BE2C (cell line): ENCODE measurements at regions not wholly inside any gene's neighbourhood (a gene's known extent, or its start where the extent isn't known, plus 50 kb on each side); places are given as distances from the start of the nearest gene placed in this dataset.

Experiments
- DNase-seq: peaks from one replicate; pipeline ENCODE4 v3.0.0-alpha.2; 2020
- H3K27me3 ChIP-seq: fragments of 250-450 bp; sonication (Bioruptor Pico); 2 replicates; pipeline ENCODE4 v1.5.1; 2020; ENCODE audit warnings: mild to moderate bottlenecking
- H3K36me3 ChIP-seq: fragments of 250-450 bp; sonication (Bioruptor Pico); 2 replicates; pipeline ENCODE4 v1.5.1; 2020; ENCODE audit warnings: mild to moderate bottlenecking
- H3K4me1 ChIP-seq: fragments of 250-450 bp; sonication (Bioruptor Pico); 2 replicates; pipeline ENCODE4 v1.5.1; 2020
- H3K4me3 ChIP-seq: 2 replicates; pipeline ENCODE4 v1.5.1; 2011; ENCODE audit warnings: low read depth, low read length
- H3K9me3 ChIP-seq: fragments of 250-450 bp; sonication (Bioruptor Pico); 2 replicates; pipeline ENCODE4 v1.5.1; 2020
- TF ChIP-seq, protein P1 (sequence below): IDR thresholded peaks from 2 replicates; pipeline ENCODE4 v1.5.1; 2012; ENCODE audit warnings: mild to moderate bottlenecking, low read depth, low read length

GRCh38 chr3:99502871-99503270 is 135.5 kb upstream of the COL8A1 start:
- DNase-seq, result no peak
- no peaks in the 10 kb centered on the region for H3K9me3 ChIP-seq

GRCh38 chr3:99500485-99500884 is 137.9 kb upstream of the COL8A1 start:
- Histone ChIP-seq H3K9me3 (no peaks in the 10 kb centered on the region), H3K4me3 (no peak overlapping the region), H3K36me3 (no peaks in the 10 kb centered on the region), H3K4me1 (no peaks in the 10 kb centered on the region), H3K27me3 (no peaks in the 10 kb centered on the region; the same call in 1 of the 2 replicates)
- DNase-seq, result no peak
- TF ChIP-seq, protein P1, sequence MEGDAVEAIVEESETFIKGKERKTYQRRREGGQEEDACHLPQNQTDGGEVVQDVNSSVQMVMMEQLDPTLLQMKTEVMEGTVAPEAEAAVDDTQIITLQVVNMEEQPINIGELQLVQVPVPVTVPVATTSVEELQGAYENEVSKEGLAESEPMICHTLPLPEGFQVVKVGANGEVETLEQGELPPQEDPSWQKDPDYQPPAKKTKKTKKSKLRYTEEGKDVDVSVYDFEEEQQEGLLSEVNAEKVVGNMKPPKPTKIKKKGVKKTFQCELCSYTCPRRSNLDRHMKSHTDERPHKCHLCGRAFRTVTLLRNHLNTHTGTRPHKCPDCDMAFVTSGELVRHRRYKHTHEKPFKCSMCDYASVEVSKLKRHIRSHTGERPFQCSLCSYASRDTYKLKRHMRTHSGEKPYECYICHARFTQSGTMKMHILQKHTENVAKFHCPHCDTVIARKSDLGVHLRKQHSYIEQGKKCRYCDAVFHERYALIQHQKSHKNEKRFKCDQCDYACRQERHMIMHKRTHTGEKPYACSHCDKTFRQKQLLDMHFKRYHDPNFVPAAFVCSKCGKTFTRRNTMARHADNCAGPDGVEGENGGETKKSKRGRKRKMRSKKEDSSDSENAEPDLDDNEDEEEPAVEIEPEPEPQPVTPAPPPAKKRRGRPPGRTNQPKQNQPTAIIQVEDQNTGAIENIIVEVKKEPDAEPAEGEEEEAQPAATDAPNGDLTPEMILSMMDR, result no peak

More at GRCh38 chr3:99502871-99503270, 135.5 kb upstream of the COL8A1 start:
- no peaks in the 10 kb centered on the region; the same call in 1 of the 2 replicates for H3K27me3 ChIP-seq
- TF ChIP-seq, protein P1, result no peak
- no peak overlapping the region for H3K4me3 ChIP-seq
- H3K36me3 ChIP-seq, result no peaks in the 10 kb centered on the region
- no peaks in the 10 kb centered on the region for H3K4me1 ChIP-seq

- H3K4me1 ChIP-seq, result no peaks in the 10 kb centered on the region
- H3K4me3 ChIP-seq, result no peak overlapping the region
- H3K27me3 ChIP-seq, result no peaks in the 10 kb centered on the region; the same call in 1 of the 2 replicates
- H3K9me3 ChIP-seq, result no peaks in the 10 kb centered on the region
- H3K36me3 ChIP-seq, result no peaks in the 10 kb centered on the region
- DNase-seq, result peak; percentile 36
- TF ChIP-seq, protein P1, result peak; percentile 76
Measured at GRCh38 chr3:99499235-99500158, 138.9 kb upstream of the COL8A1 start.

- TF ChIP-seq, protein P1, result no peak
- Histone ChIP-seq H3K4me3 (no peak overlapping the region), H3K9me3 (no peaks in the 10 kb centered on the region), H3K4me1 (no peaks in the 10 kb centered on the region), H3K27me3 (no peaks in the 10 kb centered on the region; the same call in 1 of the 2 replicates), H3K36me3 (no peaks in the 10 kb centered on the region)
- no peak for DNase-seq
Measured at GRCh38 chr3:99498550-99499234, 139.7 kb upstream of the COL8A1 start.

DNA sequence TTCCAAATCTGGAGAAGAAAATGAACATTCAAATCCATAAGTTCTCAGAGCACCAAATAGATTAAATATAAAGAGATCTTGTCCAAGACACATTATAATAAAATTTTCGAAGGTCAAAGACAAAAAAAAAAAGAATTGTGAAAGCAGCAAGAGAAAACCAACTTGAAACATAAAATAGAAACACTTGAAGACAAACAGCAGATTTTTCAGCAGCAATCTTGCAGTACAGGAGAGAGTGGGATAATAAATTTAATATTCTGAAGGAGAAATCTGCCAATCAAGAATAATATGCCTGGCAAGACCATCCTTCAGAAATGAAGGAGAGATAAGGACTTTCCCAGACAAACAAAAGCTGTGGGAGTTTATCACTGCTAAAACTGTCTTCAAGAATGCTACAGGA is 150.5 kb upstream of the COL8A1 start:
- no peaks in the 10 kb centered on the region for H3K4me1 ChIP-seq

More for the DNA sequence above, 150.5 kb upstream of the COL8A1 start:
- Histone ChIP-seq H3K9me3 (no peaks in the 10 kb centered on the region), H3K36me3 (no peaks in the 10 kb centered on the region), H3K4me3 (no peak overlapping the region), H3K27me3 (no peaks in the 10 kb centered on the region)
- no peak for DNase-seq
- TF ChIP-seq, protein P1, result no peak
